GM18907 (cell line): ENCODE measurements at regions not wholly inside any gene's neighbourhood (a gene's known extent, or its start where the extent isn't known, plus 50 kb on each side); places are given as distances from the start of the nearest gene placed in this dataset.
"Not testable (repeated sequence)": the region's sequence is repeated elsewhere in the genome, so short reads cannot be mapped to it uniquely, and the experiment has no call there.

Experiments used
- ATAC-seq: cut with Tn5 transposase; IDR thresholded peaks from one replicate; pipeline ENCODE4 v1.9.1; 2021; ENCODE audit warnings: mild to moderate bottlenecking, moderate library complexity; ENCODE audit not compliant: unreplicated experiment

DNA sequence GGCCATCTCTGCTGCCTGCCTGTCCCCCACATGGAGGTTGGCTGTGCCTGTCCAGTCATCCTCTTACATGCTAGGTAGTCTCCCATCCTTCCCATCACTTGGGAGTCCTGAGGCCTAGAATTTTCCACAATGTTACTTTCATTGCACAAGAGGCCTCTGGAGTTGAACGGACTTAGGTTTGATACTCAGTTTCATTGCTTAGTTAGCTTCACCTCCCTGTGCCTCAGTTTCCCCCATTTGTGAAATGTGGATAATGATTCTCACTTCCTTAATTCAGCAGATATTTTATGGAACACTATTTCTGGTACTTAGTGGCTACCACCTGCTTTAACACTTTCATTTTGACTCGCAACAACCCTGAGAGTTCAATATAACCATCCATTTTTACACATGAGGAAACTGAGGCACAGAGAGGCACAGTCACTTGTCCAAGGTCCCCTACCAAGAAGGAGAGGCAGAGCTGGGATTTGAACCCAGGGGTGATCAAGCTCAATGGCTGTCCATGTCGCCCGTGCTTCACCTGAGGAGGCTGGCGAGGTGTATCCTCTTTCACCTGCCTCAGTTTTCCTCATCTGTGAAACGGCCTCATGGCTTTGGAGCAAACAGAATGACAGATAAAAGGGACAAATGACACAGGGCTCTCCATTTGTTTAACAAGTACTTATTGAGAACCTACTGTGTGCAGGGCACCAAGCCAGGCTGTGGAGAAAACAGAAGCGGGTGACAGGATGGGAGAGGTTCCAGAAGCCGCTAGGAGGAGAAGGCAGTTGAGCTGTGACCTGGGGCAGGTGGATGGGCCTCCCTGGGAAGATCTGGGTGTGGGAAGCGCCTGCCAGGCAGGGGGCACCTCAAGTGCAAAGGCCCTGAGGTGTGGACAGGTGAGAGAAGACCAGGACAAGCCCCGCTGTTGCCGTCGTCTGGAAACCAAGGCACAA, 154.3 kb upstream of the PTPN1 start:
- ATAC-seq: no peak

DNA sequence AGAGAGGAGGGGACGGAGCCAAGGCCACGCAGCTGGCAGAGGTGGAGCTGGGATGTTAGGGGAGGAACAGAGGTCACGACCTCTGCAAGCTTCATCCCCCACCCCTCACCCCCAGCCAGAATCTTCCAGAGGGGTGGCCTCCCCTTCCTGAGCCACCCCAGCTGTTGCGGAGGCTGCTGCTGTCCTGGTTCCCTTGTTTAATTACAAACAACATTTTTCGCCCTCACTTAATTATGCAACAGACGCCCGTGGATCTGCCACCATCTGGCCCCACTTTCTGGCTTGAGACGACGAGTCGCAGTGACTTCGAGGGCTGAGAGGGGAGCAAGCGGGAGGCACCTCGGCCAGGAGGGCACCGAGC, 153.7 kb upstream of the PTPN1 start:
- ATAC-seq: no peak

DNA sequence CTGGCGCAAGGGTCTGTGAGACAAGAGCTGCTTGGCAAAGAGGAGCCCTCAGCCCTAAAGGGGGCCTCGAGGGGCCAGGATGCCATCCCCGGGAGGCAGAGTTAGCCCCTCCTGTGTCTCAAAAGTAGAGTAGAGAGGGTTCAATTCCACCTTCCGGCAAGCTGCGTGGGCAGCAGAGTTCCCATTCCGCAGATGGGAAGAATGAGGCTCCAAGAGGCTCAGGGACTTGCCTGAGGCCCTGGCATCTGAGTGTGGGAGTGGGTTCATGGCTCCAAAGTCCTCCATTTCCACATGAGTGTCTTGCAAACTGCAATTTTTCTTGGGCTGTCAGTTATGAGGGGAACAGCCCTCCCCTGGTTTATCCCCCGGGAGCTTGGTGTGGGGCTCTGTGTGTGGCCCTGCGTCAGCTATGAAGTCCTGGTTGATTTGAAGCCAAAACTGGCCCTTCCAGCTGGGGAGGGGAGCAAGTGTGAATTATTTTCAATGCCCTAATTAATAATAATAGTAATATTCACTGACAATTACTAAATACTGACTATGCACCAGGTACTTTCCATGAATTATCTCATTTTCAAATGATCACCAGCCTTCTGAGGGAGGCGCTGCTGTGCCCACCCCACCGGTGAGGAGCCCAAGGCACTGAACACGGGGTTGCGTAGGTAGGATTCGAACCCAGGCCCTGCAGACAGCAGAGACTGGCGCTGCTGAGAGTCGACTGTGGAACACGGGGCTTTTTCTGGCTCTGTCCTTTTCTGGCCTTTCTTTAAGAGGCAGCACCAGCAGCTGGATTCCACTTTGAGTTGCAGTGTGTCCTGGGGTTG, 153.0 kb upstream of the PTPN1 start:
- ATAC-seq: no peak

DNA sequence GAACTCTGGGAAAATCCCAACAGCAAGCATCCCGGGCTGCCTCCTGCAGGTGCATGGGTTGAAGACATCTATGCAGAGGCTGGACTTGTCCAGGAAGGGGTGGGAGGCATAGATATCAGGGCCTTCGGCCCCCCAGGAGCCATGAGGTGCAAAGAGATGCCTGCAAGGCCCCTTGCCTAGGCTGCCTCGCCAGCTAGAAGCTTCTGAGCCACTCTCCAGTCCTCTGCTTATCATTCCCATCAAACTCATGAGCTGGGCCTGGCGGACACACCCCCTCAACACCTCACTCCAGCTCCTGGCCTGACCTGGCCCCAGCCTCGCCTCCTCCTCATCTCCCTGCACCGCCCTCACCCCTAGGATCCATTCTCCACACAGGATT, 152.4 kb upstream of the PTPN1 start:
- ATAC-seq: no peak

DNA sequence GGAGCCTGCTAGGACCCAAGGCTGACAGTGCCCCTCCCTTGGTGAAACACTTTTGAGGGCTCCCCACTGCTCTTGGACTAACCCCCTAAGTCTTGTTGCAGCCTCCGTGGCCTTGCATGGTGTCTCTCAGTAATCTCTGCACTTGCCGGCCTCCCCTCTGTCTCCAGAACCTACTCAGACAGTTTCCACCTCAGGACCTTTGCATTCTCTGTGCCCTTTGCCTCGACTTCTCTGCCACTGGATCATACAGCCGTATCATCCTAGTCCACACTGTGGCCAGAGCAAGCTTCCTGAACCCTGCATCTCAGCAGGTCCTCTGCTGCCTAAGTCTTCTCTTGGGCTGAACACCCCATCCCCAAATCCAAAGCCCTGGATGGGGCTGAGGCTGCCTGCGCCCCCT, 152.0 kb upstream of the PTPN1 start:
- no peak for ATAC-seq

DNA sequence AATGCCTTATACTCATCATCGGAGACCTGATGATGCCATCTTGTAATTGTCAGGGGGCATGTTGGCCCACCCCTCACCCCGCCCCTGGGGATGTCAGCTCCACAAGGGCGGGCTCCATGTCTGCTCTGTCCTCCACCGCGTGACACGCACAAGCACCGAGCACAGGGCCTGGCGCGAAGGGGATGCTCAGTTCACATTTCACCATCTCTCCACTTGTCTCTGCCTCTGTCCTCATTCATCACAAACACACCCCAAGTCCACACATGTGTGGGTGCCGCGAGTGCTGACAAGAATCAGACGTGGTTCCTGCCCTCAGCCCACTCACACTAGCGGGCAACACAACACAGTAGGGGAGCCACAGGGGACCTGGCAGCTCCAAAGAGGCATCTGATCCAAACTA, 151.2 kb upstream of the PTPN1 start:
- no peak for ATAC-seq

DNA sequence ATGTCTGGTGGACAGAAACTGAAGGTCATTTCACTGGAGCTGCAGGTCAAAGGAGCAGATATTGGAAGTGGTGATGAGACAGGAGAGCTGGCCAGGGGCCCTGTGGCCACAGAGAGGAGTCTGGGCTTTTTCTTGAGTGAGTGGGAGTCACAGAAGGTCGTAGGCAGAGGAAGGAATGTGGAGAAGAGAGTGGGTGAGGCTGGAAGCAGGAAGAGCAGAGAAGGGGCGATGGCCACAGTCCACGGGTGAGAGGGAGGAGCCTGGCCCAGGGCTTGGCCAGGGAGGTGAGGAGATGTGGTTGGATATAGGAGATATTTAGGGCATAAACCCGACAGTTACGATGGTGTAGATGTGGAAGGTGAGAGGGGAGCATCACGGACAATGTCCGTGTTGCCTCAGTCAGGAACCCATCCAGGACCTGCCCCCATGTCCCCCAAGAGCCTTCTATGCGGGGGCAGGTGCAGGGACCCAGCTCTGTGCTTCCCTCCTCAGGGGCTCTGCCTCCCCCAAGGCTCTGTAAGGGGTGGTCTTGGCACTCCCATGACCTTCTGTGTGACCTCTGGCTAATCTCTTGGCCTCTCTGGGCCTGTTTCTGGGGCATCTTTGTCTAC, 150.5 kb upstream of the PTPN1 start:
- no peak for ATAC-seq

DNA sequence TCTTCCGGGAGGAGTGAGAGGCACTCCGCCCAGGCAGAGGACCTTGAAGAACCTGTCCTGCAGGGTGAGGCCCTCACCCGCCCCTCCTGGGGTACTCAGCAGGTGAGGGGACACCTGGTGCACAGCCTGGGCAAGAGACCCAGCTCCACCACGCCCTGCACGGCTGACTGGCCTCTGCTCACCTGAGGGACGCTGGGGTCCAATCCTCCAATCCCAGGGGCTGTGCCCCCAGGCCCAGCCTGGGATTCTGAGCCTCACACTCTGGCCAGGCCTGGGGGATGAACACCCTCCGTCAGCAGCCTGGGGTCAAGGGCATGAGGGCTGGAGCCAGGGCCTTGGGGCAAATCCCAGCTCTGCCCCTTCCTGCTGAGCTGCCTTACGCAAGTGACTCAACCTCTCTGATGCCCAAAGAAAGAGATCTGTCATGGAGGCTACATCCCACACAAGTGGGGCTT, 149.9 kb upstream of the PTPN1 start:
- ATAC-seq: no peak

DNA sequence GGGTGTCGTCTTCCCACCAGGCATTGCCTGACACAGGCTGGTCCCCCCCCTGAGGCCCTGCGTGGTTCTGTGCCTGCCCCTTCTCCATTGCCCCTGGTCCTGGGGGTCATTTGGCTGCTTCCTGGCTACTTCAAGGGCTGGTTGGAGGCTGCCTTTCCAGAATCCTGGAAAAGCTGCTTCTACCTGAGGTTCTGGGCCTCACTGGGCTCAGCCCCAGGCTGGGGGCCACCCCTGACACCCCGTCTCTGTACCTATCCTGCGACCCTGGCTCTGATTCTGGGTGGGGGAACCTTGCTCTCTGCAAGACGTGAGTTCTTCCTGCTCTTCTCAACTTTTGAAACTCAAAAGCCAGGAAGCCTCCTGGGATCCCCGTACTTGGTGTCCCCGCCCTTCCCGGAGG, 149.3 kb upstream of the PTPN1 start:
- ATAC-seq: no peak

DNA sequence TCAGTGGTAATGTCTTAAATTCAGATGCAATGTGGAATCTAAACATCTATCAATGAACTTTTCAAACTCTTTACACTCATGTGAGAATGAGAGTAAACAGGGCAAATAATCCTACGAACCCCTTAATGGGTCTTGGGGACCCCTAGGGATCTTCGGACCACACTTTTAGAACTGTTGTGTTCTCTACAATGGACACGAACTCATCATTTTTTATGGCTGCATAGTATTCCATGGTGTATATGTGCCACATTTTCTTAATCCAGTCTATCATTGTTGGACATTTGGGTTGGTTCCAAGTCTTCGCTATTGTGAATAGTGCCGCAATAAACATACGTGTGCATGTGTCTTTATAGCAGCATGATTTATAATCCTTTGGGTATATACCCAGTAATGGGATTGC, 148.0 kb upstream of the PTPN1 start:
- ATAC-seq: not testable (repeated sequence)

DNA sequence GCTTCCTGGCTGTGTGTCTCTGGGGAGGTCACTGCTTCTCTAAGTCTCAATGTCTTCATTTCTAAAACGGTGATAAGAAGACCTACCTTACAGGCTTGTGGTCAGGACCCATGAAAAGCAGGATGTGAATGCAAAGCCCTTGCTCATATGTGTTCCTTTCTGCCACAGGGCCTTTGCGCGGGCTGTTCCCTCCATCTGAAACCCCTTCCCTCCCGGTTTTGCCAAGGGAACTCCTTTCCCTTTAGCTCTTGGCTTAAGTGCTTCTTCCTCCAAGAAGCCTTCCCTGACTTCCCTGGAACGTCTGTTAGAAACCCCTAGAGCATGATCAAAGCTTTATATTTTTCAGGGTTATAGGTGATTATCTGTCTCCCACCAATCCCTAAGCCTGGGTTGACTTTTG, 147.2 kb upstream of the PTPN1 start:
- no peak for ATAC-seq

DNA sequence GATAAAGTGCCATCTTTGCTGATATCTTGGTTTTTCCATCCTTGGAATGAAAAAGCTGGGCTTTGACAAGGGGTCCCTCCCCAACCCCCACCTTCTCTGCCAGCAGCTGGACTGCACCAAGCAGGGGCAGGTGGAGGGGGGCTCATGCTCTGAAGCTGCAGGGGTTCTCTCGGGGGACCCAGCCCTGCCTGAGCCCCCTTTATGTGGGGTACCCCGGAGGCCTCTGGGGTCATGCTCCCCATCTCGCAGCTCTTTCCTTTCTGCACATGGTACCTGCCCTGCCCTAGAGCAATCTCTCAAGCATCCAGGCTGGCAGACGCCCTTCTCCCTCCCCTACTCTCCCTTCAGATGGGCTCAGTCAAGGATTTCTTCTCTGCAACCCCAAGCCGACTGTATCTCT, 146.7 kb upstream of the PTPN1 start:
- no peak for ATAC-seq

DNA sequence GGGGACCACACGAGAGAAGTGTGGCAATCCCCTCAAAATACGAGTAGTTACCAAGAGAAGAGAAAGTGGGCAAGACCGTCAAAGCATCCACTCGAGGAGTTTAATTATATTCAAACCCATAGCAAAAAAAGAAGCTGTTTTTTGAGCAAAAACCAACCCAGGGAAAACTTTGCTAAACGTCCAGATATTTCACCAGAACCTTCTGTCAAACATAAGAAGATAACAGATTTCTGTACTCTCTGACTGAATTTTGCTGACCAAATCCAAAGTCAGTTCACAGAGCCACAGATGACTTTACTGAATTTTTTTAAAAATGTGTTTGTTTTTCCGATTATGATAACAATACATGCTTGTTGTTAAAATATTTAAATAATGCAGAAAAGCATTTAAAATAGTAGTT, 145.6 kb upstream of the PTPN1 start:
- ATAC-seq: no peak

DNA sequence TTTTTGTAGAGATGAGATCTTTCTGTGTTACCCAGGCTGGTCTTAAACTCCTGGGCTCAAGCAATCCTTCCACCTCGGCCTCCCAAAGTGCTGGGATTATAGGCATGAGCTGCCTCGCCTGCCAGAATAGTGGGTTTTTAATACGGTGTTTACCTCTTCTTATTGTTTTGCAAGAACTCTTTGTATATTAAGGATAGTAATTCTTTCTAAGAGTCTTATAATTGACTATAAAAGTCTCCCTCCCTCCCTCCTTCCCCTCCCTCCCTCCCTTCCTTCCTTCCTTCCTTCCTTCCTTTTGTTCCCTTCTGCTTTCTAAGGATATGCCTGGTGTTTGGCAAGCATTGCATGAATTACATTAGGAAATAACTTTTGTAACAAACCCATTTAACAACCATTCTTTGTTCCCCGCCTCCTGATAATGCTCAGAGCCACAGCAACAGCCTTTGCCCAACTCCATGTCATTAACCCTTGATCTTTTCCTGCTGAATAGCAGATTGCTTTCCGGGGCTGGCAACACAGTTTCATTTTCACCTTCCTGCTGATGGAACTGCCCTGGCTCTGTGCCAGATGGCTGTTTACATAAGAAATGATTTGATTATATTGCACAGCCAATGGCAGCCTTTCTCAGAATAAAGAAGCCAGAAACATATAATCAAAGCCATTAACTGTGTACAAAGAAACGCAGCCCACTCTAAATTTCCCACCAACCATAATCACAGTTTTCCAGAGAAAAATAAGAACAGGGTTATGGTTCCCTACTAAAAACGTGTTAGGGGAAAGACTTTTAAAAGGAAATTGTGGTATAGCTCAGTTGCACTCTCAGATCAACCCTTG, 143.7 kb upstream of the PTPN1 start:
- no peak for ATAC-seq

DNA sequence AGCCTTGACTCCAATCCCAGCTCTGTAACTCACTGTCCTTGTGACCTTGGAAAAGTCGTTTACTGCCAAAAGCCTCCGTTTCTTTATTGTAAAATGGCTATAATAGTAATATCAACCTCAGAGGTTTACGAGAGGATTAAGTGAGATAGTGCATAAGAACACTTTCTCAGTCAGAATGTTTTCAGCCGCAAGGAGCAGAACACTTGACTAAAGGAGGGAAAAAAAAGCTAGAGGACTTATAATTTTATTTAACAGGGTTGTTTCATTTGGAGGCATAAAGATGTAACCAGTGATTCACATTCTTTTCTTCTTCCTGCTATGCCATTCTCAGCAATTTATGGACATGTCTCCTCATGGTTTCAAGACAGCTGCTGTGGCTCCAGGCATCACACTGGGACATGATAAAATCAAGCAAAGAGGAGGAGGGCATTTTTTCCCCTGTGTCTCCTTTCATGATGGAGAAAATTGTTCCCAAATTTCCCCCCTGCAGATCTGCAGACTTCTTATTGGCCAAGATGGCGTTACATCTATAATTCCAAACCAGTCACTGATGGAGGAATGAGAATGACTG, 143.0 kb upstream of the PTPN1 start:
- ATAC-seq: no peak

DNA sequence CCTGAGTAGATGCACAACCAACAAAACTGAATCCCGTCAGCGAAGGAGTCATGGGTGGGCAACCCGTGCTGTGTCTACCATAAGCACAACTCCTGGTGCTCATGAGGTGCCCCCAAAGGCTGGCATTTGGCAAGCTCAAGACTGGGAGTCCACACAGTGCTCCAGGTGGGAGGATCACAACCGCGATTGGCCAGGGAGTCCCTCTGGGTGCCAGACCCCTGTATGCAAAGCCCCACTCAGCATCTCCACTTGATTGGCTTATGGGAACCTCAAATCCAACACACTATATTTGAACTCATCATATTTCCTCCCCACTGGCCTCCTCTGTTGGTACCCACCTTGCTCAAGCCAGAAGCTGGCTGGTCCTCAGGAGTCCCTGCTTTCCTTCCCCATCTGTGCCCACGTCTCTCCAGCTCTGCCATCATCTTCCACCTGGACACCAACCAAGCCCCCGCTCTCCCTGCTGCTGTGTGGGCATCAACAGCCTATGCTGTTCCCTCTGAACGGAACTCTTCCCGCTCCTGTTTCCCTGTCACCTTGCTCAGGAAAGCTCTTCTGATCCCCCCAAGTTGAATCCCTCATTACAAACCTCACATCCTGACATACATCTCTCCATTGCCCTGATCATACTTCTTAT, 142.3 kb upstream of the PTPN1 start:
- ATAC-seq: no peak

DNA sequence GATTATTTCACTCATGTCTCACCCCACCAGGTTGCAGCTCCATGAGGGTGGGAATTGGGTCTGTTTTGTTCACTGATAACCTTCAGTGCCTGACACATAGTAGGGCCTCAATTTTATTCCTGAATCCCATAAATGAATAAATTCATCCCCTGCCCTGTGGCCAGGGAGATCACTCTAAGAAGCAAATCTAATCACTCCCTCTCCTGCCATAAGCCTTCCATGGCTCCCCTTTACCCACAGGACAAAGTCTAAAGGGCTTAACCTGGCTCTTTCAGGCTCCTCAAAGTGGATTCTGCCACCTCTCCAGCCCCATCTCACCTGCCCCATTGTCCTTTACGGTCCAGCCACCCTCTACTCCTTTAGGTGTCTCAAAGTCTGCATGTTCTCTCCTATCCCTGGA, 141.8 kb upstream of the PTPN1 start:
- ATAC-seq: no peak

DNA sequence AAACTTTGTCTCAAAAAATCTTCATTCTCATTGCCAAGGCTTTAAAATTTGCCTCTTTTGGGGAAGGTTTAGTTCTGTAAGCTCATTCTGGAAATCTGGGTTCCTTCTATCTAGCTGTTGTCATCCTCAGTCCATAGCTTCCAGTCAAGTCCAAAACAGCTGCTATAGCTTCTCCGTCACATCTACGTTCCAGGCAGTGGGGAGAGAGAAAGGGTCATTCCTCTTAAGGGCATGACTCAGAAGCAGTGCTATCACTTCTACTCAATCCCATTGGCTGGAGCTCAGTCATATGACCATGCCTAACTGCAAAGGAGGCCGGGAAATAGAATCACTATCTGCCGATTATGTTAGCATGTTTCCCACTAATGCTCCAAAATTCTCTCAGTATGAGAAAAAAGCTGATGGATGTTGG, 141.4 kb upstream of the PTPN1 start:
- no peak for ATAC-seq

DNA sequence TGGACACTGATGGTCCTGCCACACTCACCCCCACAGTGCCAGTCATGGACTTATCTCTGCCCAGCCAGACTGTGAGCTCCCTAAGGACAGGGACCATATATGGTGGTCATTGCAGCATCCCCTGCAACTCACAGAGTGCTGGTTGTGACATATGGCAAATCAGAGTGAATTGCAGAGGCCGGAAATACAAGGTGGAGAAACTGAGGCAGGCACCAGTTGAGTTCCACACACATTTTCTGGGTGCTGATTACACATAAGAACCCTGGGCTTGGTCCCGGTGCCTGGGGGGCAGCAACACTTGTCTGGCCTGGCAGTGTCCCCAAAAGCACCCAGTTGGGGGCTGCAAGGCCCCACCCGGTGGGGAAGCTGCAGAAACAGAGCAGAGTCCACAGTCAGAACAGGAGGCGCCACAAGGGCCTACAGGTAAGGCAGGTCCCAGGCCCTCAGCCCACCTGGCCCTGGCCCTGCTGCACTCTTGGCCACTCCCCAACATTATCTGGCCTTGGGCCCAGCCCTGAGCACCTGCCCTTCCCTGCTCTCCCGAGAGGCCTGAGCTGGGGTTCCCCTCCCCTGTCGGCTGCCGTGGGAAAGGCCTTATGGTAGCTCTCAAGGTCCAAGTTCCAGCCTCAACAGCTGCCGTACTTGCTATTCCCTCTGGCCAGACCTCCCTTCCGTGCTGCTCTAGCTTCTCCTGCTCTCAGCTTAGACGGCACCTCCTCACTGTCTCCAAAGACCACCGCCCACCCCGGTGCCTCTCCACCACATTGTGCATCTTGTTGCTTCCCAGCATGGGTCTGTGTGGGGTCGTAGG, 140.8 kb upstream of the PTPN1 start:
- ATAC-seq: no peak
